T-cell (primary cell): ENCODE measurements at regions not wholly inside any gene's neighbourhood (a gene's known extent, or its start where the extent isn't known, plus 50 kb on each side); places are given as distances from the start of the nearest gene placed in this dataset.

ENCODE experiments used
- ATAC-seq, 4 experiments: fragments of 200-7000 bp in 3 of 4; fragments of 150-1000 bp in 1 of 4; cut with Tn5 transposase; replicated peaks in 1 of 4; 1 replicate in 3 of 4; 2 replicates in 1 of 4; pipeline ENCODE4 v1.10.0; 2021; ENCODE audit warnings: moderate library complexity in 3 of 4, mild to moderate bottlenecking in 2 of 4, moderate number of reproducible peaks in 1 of 4
- CTCF ChIA-PET, 2 donors: fragments of 300-600 bp; sonication (Branson Sonifier 250); formaldehyde crosslinking; loops; one replicate each; lab custom pipeline; 2022; ENCODE audit warnings: antibody characterized with exemption in 2 of 2; lab: Charles Lee
- POLR2A ChIA-PET, 2 donors: fragments of 300-600 bp; sonication (Branson Sonifier 250); formaldehyde crosslinking; loops; one replicate each; lab custom pipeline; 2022; ENCODE audit warnings: antibody characterized with exemption in 2 of 2; lab: Charles Lee
- DNase-seq, 35 experiments: peaks; one replicate each; pipeline versions ENCODE4 v3.0.0 to v3.0.0-alpha.2; 2013 to 2023
- H3K27ac ChIP-seq: one replicate; pipeline ENCODE4 v1.5.1; 2013; ENCODE audit warnings: low read length
- H3K27me3 ChIP-seq, 2 experiments: replicated peaks in 1 of 2; 1 replicate in 1 of 2; 2 replicates in 1 of 2; pipeline versions ENCODE4 v1.6.1 to v1.7.0; 2013; ENCODE audit warnings: low read length in 1 of 2, mixed read lengths in 1 of 2; ENCODE audit not compliant: control insufficient read depth in 2 of 2, insufficient read depth in 2 of 2; ENCODE audit errors: extremely low read depth in 1 of 2
- H3K36me3 ChIP-seq, 2 donors: 1 replicate in 1 of 2; 2 replicates in 1 of 2; pipeline versions ENCODE4 v1.6.1 to v1.7.0; 2013; ENCODE audit warnings: low read length in 1 of 2; ENCODE audit not compliant: control insufficient read depth in 2 of 2, insufficient read depth in 1 of 2; ENCODE audit errors: extremely low read depth in 1 of 2
- H3K4me1 ChIP-seq, 2 experiments: 1 replicate in 1 of 2; 2 replicates in 1 of 2; pipeline versions ENCODE4 v1.6.1 to v1.7.0; 2013; ENCODE audit warnings: low read length in 2 of 2, mixed read lengths in 1 of 2; ENCODE audit not compliant: insufficient read depth in 2 of 2, control insufficient read depth in 1 of 2; ENCODE audit errors: extremely low read depth in 1 of 2
- H3K4me3 ChIP-seq, 2 donors: 1 replicate in 1 of 2; 2 replicates in 1 of 2; pipeline versions ENCODE4 v1.5.1 to v1.7.0; 2013; ENCODE audit warnings: mild to moderate bottlenecking in 2 of 2, low read length in 1 of 2, moderate library complexity in 1 of 2; ENCODE audit not compliant: control insufficient read depth in 1 of 2; ENCODE audit errors: extremely low read depth in 1 of 2
- H3K9me3 ChIP-seq: 2 replicates; pipeline ENCODE4 v1.7.0; 2013
- H3K27ac Mint-ChIP-seq, 2 donors: one replicate each; pipeline ENCODE4 v1.8.0; 2020 to 2021; ENCODE audit warnings: mild to moderate bottlenecking in 2 of 2, mixed read lengths in 2 of 2
- H3K27me3 Mint-ChIP-seq, 2 donors: one replicate each; pipeline ENCODE4 v1.8.0; 2021 to 2022; ENCODE audit warnings: mixed read lengths in 2 of 2
- H3K36me3 Mint-ChIP-seq: one replicate; pipeline ENCODE4 v1.8.0; 2021; ENCODE audit warnings: mixed read lengths
- H3K4me1 Mint-ChIP-seq, 3 donors: one replicate each; pipeline ENCODE4 v1.8.0; 2020 to 2022; ENCODE audit warnings: mixed read lengths in 3 of 3, mild to moderate bottlenecking in 1 of 3
- H3K4me3 Mint-ChIP-seq, 3 donors: one replicate each; pipeline ENCODE4 v1.8.0; 2020 to 2022; ENCODE audit warnings: mild to moderate bottlenecking in 3 of 3, mixed read lengths in 3 of 3, moderate library complexity in 3 of 3
- H3K9me3 Mint-ChIP-seq, 3 donors: one replicate each; pipeline ENCODE4 v1.8.0; 2020 to 2022; ENCODE audit warnings: mixed read lengths in 3 of 3
- WGBS: methylation state at CpG from one replicate; pipeline ENCODE4 v1.1.5; 2013; ENCODE audit warnings: missing lambda C conversion rate; ENCODE audit not compliant: insufficient coverage; 5-methylcytosine and 5-hydroxymethylcytosine counted together

- no peak overlapping the region for H3K27ac Mint-ChIP-seq
- no peaks in the 10 kb centered on the region for H3K4me1 Mint-ChIP-seq
- no CpG with 5 or more reads among the region's 4 CpGs for WGBS
- Histone ChIP-seq H3K36me3 (no peaks in the 10 kb centered on the region), H3K9me3 (no peaks in the 10 kb centered on the region), H3K4me3 (no peak overlapping the region), H3K4me1 (no peaks in the 10 kb centered on the region), H3K27me3 (peaks cover 0 to 6% of the 10 kb centered on the region in 2 experiments), H3K27ac (no peak overlapping the region)
- ChIA-PET CTCF (no interaction called here), POLR2A (no interaction called here)
- ATAC-seq = no peak
- no peaks in the 10 kb centered on the region for H3K36me3 Mint-ChIP-seq
- no peak for DNase-seq
- H3K4me3 Mint-ChIP-seq = no peak overlapping the region
- H3K9me3 Mint-ChIP-seq = peaks cover 0 to 8% (median 0%) of the 10 kb centered on the region in 3 donors
- peaks cover 7 to 18% of the 10 kb centered on the region in 2 donors for H3K27me3 Mint-ChIP-seq
These were observed 587.4 kb upstream of the MDFIC2 start for GRCh38 chr3:70899816-70900215.

GRCh38 chr3:70890020-70890394 lies 577.6 kb upstream of the MDFIC2 start:
- H3K27me3 Mint-ChIP-seq = no peaks in the 10 kb centered on the region
- no peak overlapping the region for H3K4me3 Mint-ChIP-seq
- H3K9me3 Mint-ChIP-seq = no peaks in the 10 kb centered on the region
- no peaks in the 10 kb centered on the region for H3K9me3 ChIP-seq
- ATAC-seq (no peak), DNase-seq (no peak)
- no peaks in the 10 kb centered on the region for H3K4me1 ChIP-seq
- WGBS = no CpG with 5 or more reads among the region's 3 CpGs
- H3K4me1 Mint-ChIP-seq = no peaks in the 10 kb centered on the region
- ChIA-PET POLR2A (no interaction called here), CTCF (no interaction called here)
- no peak overlapping the region for H3K4me3 ChIP-seq
- no peaks in the 10 kb centered on the region for H3K27me3 ChIP-seq
- no peak overlapping the region for H3K27ac ChIP-seq
- no peaks in the 10 kb centered on the region for H3K36me3 ChIP-seq
- no peaks in the 10 kb centered on the region for H3K36me3 Mint-ChIP-seq
- no peak overlapping the region for H3K27ac Mint-ChIP-seq

GRCh38 chr3:70889162-70890019 lies 577.0 kb upstream of the MDFIC2 start:
- no peaks in the 10 kb centered on the region for H3K36me3 ChIP-seq
- 70% methylated on average over 4 of the region's 8 CpGs for WGBS
- DNase-seq = no peak
- no peak overlapping the region for H3K4me3 ChIP-seq
- H3K9me3 Mint-ChIP-seq = no peaks in the 10 kb centered on the region
- ChIA-PET POLR2A (no interaction called here), CTCF (no interaction called here)
- H3K4me3 Mint-ChIP-seq = no peak overlapping the region
- no peaks in the 10 kb centered on the region for H3K27me3 Mint-ChIP-seq
- ATAC-seq = no peak
- no peaks in the 10 kb centered on the region for H3K36me3 Mint-ChIP-seq
- no peaks in the 10 kb centered on the region for H3K9me3 ChIP-seq
- no peak overlapping the region for H3K27ac Mint-ChIP-seq
- no peak overlapping the region for H3K27ac ChIP-seq
- H3K4me1 Mint-ChIP-seq = no peaks in the 10 kb centered on the region
- no peaks in the 10 kb centered on the region for H3K27me3 ChIP-seq
- H3K4me1 ChIP-seq = no peaks in the 10 kb centered on the region

DNA sequence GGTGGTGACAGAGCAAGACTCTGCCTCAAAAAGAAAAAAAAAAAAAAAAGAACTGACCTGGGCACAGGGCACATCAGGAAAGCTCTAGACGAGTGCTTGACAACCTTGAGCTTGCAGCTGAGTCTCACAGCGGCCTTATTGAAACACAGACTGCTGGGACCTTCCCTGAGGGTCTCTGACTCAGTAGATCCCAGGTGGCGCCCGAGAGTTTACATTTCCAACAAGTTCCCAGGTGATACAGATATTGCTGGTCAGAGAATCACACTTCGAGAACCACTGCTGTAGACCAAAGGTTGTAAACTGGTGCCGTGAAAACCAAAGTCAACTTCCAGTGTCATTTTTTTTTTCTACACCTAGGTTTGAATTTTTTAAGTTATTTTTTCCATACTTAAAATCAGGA lies 573.2 kb upstream of the MDFIC2 start:
- Histone ChIP-seq H3K36me3 (no peaks in the 10 kb centered on the region), H3K4me3 (no peak overlapping the region), H3K4me1 (no peaks in the 10 kb centered on the region), H3K9me3 (no peaks in the 10 kb centered on the region), H3K27me3 (peaks cover 0 to 2% of the 10 kb centered on the region in 2 experiments), H3K27ac (no peak overlapping the region)
- Mint-ChIP-seq H3K27me3 (peaks cover 4% of the 10 kb centered on the region in 2 donors), H3K4me3 (no peak overlapping the region), H3K4me1 (no peaks in the 10 kb centered on the region), H3K36me3 (no peaks in the 10 kb centered on the region), H3K27ac (no peak overlapping the region), H3K9me3 (no peaks in the 10 kb centered on the region)
- WGBS = 92% methylated on average over 3 of the region's 6 CpGs
- ChIA-PET CTCF (no interaction called here), POLR2A (no interaction called here)
- ATAC-seq = no peak
- DNase-seq = no peak

DNA sequence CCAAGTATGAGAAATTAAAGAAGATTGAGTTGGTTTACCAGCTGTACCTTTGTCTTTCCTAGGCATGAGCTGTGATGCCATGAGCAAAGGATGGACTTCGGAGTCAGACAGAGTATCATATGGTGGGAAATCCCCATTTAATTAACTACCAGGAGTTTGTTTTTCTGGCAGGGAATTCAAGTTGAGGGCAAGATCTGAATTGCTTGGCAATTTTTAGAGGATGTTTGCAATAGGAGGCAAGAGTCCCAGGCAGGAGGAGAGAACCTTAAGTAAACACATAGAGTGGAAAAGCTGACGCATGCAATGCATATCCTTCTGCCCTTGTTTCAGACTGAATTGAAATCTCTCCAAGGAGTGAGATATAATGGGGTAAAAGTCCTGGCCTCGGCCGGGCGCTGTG lies 569.7 kb upstream of the MDFIC2 start:
- CTCF ChIA-PET = no interaction called here
- ATAC-seq (no peak), DNase-seq (no peak)
- peaks cover 8 to 22% (median 9%) of the 10 kb centered on the region in 3 donors for H3K9me3 Mint-ChIP-seq
- peaks cover 7% of the 10 kb centered on the region for H3K36me3 Mint-ChIP-seq
- Histone ChIP-seq H3K36me3 (no peaks in the 10 kb centered on the region), H3K27ac (no peak overlapping the region), H3K9me3 (no peaks in the 10 kb centered on the region), H3K27me3 (peaks cover 0 to 2% of the 10 kb centered on the region in 2 experiments), H3K4me3 (no peak overlapping the region), H3K4me1 (no peaks in the 10 kb centered on the region)
- peaks cover 5 to 10% of the 10 kb centered on the region in 2 donors for H3K27me3 Mint-ChIP-seq
- no peak overlapping the region for H3K4me3 Mint-ChIP-seq
- WGBS = no CpG with 5 or more reads among the region's 5 CpGs
- POLR2A ChIA-PET = no interaction called here
- H3K4me1 Mint-ChIP-seq = no peaks in the 10 kb centered on the region
- H3K27ac Mint-ChIP-seq = no peak overlapping the region

DNA sequence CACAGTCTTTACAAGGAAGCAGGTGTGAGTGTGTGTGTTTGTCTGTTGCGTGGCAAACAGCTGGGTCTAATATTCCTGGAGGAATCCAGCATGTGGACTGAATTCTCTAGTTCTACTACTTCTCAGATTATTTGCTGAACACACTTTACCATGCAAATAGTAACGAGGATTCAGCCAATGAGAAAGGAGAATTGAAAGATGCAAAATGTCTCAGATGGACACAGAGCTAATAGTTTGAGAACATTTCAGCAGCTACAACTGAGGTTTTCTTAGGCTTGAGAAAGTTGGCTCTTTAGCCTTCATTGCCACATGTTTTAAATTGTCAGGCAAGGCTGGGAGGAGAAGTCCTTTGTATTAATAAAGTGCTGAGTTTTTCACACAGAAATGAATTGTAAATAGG lies 568.0 kb upstream of the MDFIC2 start:
- POLR2A ChIA-PET = interaction anchor here in 1 of 2 donors (0.6 kb wide), 1 partner anchor 13 kb away, joined by 3 read pairs; no protein-coding TSS in a partner anchor
- no peak overlapping the region for H3K27ac ChIP-seq
- H3K27me3 ChIP-seq = peaks cover 0 to 6% of the 10 kb centered on the region in 2 experiments
- WGBS = no CpG with 5 or more reads among the region's 2 CpGs
- peaks cover 7% of the 10 kb centered on the region for H3K36me3 Mint-ChIP-seq
- H3K36me3 ChIP-seq = no peaks in the 10 kb centered on the region
- CTCF ChIA-PET = interaction anchor here in 1 of 2 donors (0.5 kb wide), 1 partner anchor 756 kb away, joined by 4 read pairs; no protein-coding TSS in a partner anchor
- ATAC-seq = no peak
- H3K9me3 ChIP-seq = no peaks in the 10 kb centered on the region
- H3K4me1 ChIP-seq = no peaks in the 10 kb centered on the region
- no peak overlapping the region for H3K4me3 ChIP-seq
- no peak for DNase-seq
- peaks cover 8 to 23% (median 9%) of the 10 kb centered on the region in 3 donors for H3K9me3 Mint-ChIP-seq
- no peak overlapping the region for H3K27ac Mint-ChIP-seq
- no peak overlapping the region for H3K4me3 Mint-ChIP-seq
- peaks cover 5 to 15% of the 10 kb centered on the region in 2 donors for H3K27me3 Mint-ChIP-seq
- H3K4me1 Mint-ChIP-seq = no peaks in the 10 kb centered on the region
